GM12891 (cell line): ENCODE measurements at regions not wholly inside any gene's neighbourhood (a gene's known extent, or its start where the extent isn't known, plus 50 kb on each side); places are given as distances from the start of the nearest gene placed in this dataset.

Experiments
- DNase-seq: peaks from one replicate; pipeline ENCODE4 v3.0.0; 2011; ENCODE audit warnings: low spot score; ENCODE audit not compliant: insufficient read length
- FAIRE-seq: peaks from 2 replicates; lab custom pipeline; 2011; peaks lifted over from hg19 to GRCh38; lab: Jason Lieb, UNC
- PAX5 ChIP-seq: IDR thresholded peaks from 2 replicates; pipeline ENCODE4 v1.6.1; 2011; ENCODE audit warnings: low read length, moderate library complexity, mild to moderate bottlenecking; ENCODE audit not compliant: insufficient read depth, severe bottlenecking
- POLR2A ChIP-seq: IDR thresholded peaks from 2 replicates; pipeline ENCODE4 v1.6.1; 2011; ENCODE audit warnings: low read depth, low read length, control low read depth
- POLR2AphosphoS5 ChIP-seq: IDR thresholded peaks from 2 replicates; pipeline ENCODE4 v1.6.1; 2011; ENCODE audit warnings: low read depth, low read length, control low read depth
- POU2F2 ChIP-seq: IDR thresholded peaks from 2 replicates; pipeline ENCODE4 v1.6.1; 2011; ENCODE audit warnings: low read depth, mild to moderate bottlenecking, control low read depth, low read length, moderate library complexity
- SPI1 ChIP-seq: IDR thresholded peaks from 2 replicates; pipeline ENCODE4 v1.6.1; 2011; ENCODE audit warnings: low read depth, low read length, control low read depth
- TAF1 ChIP-seq: IDR thresholded peaks from 2 replicates; pipeline ENCODE4 v1.6.1; 2011; ENCODE audit warnings: low read depth, low read length, control low read depth

GRCh38 chr15:100812802-100813201 lies 66.8 kb upstream of the ALDH1A3 start:
- no peak for TF ChIP-seq POLR2AphosphoS5
- no peak for TF ChIP-seq POLR2A
- TF ChIP-seq PAX5, result no peak
- TF ChIP-seq SPI1, result no peak
- TF ChIP-seq POU2F2, result no peak
- TF ChIP-seq TAF1, result no peak
- DNase-seq (no peak), FAIRE-seq (no peak)

DNA sequence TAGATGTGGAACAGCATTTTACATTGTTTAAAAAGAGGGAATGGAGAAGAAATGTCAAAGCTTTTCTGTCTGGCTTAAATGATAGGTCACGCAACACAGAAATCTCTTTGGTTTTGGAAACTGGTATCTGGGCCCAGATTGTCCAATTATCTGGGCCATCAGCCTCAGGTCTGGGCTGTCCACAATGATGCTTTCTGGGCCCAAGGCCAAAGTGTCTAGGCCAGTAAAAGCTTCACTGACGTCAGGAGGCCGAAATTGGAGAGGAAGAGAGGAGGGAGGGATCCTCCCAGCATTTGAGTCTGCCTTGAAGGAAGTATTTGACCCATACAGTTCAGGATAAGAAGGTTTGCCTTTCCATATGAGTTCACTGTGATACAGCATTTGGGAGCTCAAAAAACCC lies 60.7 kb upstream of the ALDH1A3 start:
- DNase-seq (no peak), FAIRE-seq (no peak)
- TF ChIP-seq SPI1, result no peak
- TF ChIP-seq POLR2A, result no peak
- no peak for TF ChIP-seq POLR2AphosphoS5

GRCh38 chr15:100820528-100820927 lies 59.1 kb upstream of the ALDH1A3 start:
- FAIRE-seq (no peak), DNase-seq (no peak)
- no peak for TF ChIP-seq POLR2AphosphoS5

DNA sequence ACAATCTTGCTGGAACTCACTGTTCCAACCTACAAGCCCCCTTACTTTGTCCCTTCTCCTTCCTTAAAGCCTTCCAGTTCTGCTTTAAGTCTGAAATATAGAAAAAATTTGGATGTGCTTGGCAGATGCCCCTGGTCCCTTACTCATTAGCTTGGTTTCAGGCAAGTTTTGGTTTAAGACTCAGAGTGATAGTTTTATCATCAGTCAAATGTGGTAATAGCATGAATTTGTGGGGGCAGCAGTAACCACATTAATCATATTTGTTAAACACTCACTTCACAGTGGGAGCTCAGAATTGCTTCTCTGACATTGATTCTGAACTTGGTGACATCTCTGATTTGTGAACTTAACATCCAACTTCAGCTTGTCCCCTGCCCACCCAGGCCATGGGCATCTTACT lies 58.3 kb upstream of the ALDH1A3 start:
- FAIRE-seq (no peak), DNase-seq (no peak)
- TF ChIP-seq PAX5 (no peak), POLR2A (no peak), TAF1 (no peak), POU2F2 (no peak), SPI1 (no peak), POLR2AphosphoS5 (no peak)

DNA sequence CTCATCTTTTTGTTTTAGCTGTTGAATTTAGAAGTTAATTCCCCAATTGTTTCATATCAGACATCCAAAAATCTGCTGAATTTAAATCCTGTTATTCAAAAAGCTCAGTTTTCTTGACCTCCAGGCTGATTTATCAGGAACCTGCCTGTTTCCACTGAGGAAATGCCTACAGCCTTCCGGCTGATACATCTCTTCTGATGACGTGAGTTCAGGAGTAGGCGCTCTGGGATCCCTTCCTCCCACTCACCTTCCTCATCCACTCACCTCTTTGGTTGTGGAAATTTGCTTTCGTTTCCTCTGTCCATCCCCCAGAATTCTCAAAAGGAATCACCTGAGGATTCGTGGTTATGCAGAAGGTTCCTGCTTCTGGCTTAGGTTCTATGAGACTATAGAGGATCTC lies 55.4 kb upstream of the ALDH1A3 start:
- DNase-seq (no peak), FAIRE-seq (no peak)
- TF ChIP-seq POLR2AphosphoS5 (no peak), PAX5 (no peak), SPI1 (no peak), POU2F2 (no peak), TAF1 (no peak), POLR2A (no peak)

DNA sequence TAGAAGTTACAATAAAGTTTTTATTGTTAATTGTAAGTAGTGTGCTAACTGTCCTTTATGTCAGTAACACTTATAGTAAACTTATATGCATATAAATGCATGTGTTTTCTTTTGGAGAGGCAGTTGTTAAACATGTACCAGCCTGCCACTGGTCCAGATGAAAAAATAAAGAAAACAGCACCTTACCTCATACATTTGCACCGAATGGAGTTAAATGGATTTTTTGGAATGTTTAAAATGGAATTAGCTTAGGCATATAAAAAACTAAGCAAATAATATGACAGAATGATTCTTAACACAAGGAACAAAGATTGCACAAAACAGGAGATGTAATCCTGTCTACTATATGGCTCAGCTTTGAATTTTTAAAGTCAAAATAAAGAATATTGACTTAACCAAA lies 50.2 kb upstream of the ALDH1A3 start:
- DNase-seq (no peak), FAIRE-seq (no peak)
- TF ChIP-seq POLR2A (no peak), PAX5 (no peak), SPI1 (no peak), TAF1 (no peak), POU2F2 (no peak), POLR2AphosphoS5 (no peak)
